LNCAP (cell line): ENCODE measurements at regions not wholly inside any gene's neighbourhood (a gene's known extent, or its start where the extent isn't known, plus 50 kb on each side); places are given as distances from the start of the nearest gene placed in this dataset.

ENCODE experiments used
- CTCF ChIP-seq: fragments of 450-650 bp; IDR thresholded peaks from 2 replicates; pipeline ENCODE4 v1.5.1; 2017; ENCODE audit warnings: mild to moderate bottlenecking

GRCh38 chr5:2657151-2657550 is 94.3 kb downstream of the IRX2 start:
- TF ChIP-seq CTCF: no peak

- no peak for TF ChIP-seq CTCF
These were observed 95.3 kb downstream of the IRX2 start for GRCh38 chr5:2656206-2656605.

GRCh38 chr5:2653991-2654390 is 97.5 kb downstream of the IRX2 start:
- no peak for TF ChIP-seq CTCF

GRCh38 chr5:2651116-2651515 is 100.4 kb downstream of the IRX2 start:
- TF ChIP-seq CTCF: no peak

GRCh38 chr5:2642684-2643345 is 108.7 kb downstream of the IRX2 start:
- no peak for TF ChIP-seq CTCF

- no peak for TF ChIP-seq CTCF
These were observed 110.8 kb downstream of the IRX2 start for GRCh38 chr5:2640717-2641116.

- TF ChIP-seq CTCF: no peak
These were observed 112.1 kb downstream of the IRX2 start for GRCh38 chr5:2639425-2639824.
